Upper lobe of left lung (tissue), 4 donors: ENCODE measurements at regions not wholly inside any gene's neighbourhood (a gene's known extent, or its start where the extent isn't known, plus 50 kb on each side); places are given as distances from the start of the nearest gene placed in this dataset.

Experiments
- POLR2AphosphoS5 ChIP-seq, 2 donors: sonication (generic); formaldehyde crosslinking; IDR thresholded peaks; one replicate each; pipeline ENCODE4 v1.5.1; 2017; ENCODE audit warnings: antibody characterized with exemption in 2 of 2
- TF ChIP-seq, protein P1 (sequence below), 6 experiments: fragments of 450-650 bp in 4 of 6; fragments of 200-600 bp in 2 of 6; sonication (generic) in 2 of 6; IDR thresholded peaks; one replicate each; pipeline ENCODE4 v1.5.1; 2016 to 2019; ENCODE audit warnings: antibody characterized with exemption in 6 of 6

DNA sequence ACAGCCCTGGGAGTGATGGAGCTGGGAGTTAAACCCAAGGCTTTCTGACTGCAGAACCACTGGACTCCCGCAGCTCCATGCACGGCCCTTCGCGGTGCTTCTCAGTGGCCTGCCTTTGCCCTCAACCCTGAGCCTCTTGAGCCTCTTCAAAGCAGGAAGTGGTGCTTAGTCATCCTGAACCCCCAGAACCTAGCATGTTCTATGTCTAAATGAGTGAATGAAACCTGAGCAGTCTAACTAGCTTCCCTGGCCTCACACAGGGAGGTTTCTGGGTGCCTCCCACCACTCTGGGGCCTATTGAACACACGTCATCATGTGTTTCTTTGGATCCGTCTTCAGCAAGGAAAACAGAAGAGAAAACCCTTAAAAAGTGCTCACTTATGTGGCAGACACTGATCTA, 117.9 kb upstream of the SFSWAP start:
- TF ChIP-seq, protein P1, sequence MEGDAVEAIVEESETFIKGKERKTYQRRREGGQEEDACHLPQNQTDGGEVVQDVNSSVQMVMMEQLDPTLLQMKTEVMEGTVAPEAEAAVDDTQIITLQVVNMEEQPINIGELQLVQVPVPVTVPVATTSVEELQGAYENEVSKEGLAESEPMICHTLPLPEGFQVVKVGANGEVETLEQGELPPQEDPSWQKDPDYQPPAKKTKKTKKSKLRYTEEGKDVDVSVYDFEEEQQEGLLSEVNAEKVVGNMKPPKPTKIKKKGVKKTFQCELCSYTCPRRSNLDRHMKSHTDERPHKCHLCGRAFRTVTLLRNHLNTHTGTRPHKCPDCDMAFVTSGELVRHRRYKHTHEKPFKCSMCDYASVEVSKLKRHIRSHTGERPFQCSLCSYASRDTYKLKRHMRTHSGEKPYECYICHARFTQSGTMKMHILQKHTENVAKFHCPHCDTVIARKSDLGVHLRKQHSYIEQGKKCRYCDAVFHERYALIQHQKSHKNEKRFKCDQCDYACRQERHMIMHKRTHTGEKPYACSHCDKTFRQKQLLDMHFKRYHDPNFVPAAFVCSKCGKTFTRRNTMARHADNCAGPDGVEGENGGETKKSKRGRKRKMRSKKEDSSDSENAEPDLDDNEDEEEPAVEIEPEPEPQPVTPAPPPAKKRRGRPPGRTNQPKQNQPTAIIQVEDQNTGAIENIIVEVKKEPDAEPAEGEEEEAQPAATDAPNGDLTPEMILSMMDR (IDR thresholded peaks at IDR 0.05) = no peak
- no peak for TF ChIP-seq POLR2AphosphoS5 (IDR thresholded peaks at IDR 0.05)
